ENCODE measurements at regions not wholly inside any gene's neighbourhood (a gene's known extent, or its start where the extent isn't known, plus 50 kb on each side); places are given as distances from the start of the nearest gene placed in this dataset.
A peak's percentile ranks its signal among the peaks of the same experiment; 100 is the strongest.
"Not testable (repeated sequence)": the region's sequence is repeated elsewhere in the genome, so short reads cannot be mapped to it uniquely, and the experiment has no call there.

DNA sequence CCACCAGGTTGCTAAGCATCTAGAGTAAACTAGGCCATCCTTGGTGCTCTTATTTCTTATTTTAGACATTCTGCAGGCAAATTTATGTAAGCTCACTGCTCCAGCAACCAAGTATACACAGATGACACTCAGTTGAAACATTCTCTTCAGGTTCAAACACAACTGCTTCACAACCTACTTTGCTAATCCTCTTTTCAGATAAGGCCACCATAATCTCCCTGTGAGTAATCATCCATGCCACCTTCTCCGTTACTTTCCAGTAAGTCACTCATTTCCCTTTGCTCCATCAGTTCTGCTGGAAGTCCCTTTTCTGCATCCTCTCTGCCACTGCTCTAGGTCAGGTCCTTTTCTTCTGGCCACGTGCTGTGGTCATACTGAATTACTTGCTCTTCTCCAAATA is 120.2 kb upstream of the WDFY3 start:
- DNase-seq (ENCODE audit: low read depth, low spot score) = no peak
- in situ Hi-C loops (cut with HindIII; ENCODE audit: low pct_unique_long_range_greater_than_20kb, low sequenced_read_pairs) = no loop called here

DNA sequence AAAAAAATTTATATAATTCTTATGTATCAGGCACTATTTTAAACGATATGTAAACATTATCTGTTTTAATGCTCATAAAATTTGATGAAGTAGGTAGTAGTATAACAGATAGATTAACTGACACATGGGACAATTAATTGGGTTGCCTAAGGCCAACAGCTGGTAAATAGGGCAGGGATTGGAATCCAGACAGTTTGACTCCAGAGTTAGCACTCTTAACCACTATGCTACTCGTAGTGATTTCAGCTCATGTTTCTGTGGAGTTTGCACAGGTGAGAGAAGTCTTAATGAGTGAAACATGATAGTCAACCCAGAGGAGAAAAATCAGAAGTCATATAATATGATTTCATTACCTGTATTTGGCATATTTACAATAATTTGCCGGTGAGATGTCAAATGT is 126.0 kb upstream of the WDFY3 start:
- DNase-seq (ENCODE audit: low read depth, low spot score) = no peak
- in situ Hi-C loops (cut with HindIII; ENCODE audit: low pct_unique_long_range_greater_than_20kb, low sequenced_read_pairs) = no loop called here

DNA sequence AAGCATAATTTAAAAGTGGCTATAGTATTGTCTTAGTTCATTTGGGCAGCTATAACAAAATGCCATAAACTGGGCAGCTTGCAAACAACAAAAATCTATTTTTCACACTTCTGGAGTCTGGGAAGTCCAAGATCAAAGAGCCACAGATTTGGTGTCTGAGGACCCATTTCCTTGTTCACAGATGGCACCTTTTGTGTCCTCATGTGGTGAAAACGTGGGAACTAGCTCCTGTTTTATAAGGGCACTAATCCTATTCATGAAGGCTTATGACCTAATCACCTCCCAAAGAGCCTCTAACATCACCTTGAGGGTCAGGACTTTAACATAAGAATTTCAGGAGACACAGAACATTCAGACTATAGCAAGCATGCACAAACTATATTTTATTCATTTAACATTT is 126.5 kb upstream of the WDFY3 start:
- no peak for DNase-seq (ENCODE audit: low read depth, low spot score)
- in situ Hi-C loops (cut with HindIII; ENCODE audit: low pct_unique_long_range_greater_than_20kb, low sequenced_read_pairs) = no loop called here

DNA sequence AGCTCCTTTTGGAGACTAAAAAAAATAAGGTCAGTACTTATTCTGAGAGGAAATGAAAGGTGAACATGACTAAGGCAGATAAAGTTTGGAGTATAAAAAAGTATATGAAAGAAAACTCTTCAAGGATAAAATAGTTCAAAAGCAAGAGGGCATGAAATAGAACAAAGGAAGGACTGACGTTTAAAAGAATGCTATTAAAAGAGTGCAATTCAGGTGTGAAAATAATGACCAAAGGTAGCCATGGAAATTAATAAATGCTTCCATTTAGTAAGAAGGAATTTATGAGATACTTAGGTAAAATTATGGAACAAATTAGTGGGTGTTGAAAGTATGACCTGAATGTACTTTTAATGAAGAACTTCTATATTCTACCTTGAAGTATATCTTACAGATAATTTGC is 128.2 kb upstream of the WDFY3 start:
- DNase-seq (ENCODE audit: low read depth, low spot score) = no peak
- in situ Hi-C loops (cut with HindIII; ENCODE audit: low pct_unique_long_range_greater_than_20kb, low sequenced_read_pairs) = no loop called here

DNA sequence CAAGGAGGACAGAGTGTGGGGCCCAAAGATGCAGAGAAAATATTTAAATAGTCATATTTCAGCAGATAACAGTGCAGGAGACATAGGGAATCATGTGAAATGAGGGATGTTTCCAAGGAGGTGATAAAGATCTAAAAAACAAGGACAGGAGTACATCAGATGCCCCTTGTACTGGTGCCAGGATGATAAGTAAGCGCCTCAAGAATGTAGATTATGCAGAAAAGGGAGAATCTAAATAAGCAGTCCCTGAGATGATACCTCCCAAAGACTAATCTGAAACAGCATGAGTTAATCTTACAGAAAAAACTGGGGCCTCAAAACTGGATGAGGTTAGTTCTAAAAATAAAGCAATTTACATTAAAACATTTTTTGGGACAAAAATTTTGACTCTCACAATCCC is 136.1 kb upstream of the WDFY3 start:
- no peak for DNase-seq (ENCODE audit: low read depth, low spot score)
- in situ Hi-C loops (cut with HindIII; ENCODE audit: low pct_unique_long_range_greater_than_20kb, low sequenced_read_pairs) = no loop called here

DNA sequence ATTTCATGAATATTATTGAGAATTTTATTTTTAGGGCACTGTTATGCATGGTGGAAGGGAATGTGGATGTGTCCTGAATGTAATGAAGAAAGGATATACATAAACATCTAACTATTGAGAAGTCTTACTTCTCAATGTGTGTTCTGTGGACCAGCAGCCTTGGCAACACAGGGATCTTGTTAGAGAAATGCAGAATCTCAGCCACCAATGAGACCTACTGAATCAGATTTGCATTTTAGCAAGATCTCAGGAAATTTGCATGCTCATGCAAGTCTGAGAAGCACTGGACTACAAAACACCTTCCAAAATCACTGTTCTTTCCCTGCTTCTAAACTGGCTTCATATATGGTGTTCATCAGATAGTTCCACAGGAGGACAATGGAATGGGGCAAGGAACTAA is 139.7 kb upstream of the WDFY3 start:
- no peak for DNase-seq (ENCODE audit: low read depth, low spot score)
- in situ Hi-C loops (cut with HindIII; ENCODE audit: low pct_unique_long_range_greater_than_20kb, low sequenced_read_pairs) = no loop called here

DNA sequence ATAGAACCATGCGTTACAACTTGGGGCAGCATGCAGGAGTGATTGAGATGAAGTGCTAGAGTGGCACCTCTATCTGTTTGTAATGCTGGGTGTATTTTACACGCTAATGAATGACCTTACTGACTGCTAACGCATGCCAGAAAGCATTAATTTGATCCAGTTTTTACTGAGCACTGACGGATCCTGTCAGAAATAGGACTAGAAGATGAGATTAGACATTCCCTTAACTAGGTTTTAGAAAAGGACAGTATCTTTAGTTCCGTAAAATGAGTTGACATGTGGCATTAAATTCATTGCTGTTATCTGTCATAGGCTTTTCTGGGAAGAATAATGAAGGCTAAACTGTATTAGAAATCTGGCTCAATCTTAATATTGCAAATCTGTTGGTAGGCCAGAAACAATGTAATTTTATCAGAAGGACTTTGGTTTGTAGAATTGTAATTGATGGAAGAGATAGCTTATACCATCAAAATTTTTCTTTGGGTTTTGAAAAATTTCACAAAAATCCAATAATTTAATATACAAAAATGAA is 140.4 kb upstream of the WDFY3 start:
- no peak for DNase-seq (ENCODE audit: low read depth, low spot score)
- in situ Hi-C loops (cut with HindIII; ENCODE audit: low pct_unique_long_range_greater_than_20kb, low sequenced_read_pairs) = no loop called here

DNA sequence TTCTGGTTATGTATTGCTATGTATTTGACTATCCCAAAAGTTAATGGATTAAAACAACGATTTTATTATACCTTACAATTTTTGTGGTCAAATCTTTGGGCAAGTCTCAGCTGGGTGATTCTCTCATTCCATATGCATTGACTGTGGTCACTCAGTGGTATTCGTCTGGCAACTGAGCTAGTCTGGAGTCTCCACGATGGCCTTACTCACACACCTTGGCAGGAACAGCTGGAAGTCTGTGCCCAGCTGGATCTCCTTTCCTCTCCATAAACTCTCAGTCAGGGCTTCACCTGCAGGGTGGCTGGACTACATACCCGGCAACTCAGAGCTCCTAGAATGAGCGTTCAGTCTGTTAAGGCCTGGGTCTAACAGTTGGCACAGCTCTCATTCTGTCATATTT is 141.1 kb upstream of the WDFY3 start:
- in situ Hi-C loops (cut with HindIII; ENCODE audit: low pct_unique_long_range_greater_than_20kb, low sequenced_read_pairs) = no loop called here
- no peak for DNase-seq (ENCODE audit: low read depth, low spot score)

DNA sequence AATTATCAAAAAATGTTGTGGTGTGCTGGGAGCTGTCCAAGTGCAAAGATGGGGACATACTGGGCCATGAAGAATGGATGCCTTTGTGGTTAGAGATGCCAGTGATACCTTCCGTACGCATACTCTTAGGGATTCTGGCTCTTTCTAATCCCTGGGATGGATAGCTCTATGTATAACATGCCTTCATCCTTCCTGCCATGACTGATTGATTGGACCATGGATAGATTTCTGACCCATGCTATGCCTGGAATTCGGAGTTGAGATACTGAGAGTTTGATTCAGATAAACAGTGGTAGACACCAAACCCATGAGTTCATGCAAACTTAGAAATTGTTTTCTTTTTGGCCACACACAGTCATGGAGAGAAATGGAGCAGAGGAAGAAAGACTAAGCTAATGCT is 147.2 kb upstream of the WDFY3 start:
- in situ Hi-C loops (cut with HindIII; ENCODE audit: low pct_unique_long_range_greater_than_20kb, low sequenced_read_pairs) = no loop called here
- no peak for DNase-seq (ENCODE audit: low read depth, low spot score)

DNA sequence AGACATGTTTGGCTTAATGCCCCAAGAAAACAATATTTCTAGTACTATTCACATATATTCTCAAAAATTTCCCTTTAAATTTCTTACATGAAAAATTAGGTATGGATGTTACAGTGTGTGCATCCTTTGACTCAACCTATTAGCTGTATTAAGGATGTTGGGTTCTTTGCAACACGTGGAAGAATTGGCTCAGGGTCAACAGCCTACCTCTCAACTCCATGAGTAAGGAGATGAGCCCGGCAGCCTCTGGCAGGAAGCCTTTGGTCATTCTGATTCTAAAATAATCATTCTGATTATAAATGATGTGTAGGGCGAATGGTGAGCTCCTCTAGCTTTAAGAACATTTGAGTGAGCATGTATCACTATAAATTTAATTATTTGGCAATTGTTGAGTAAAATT is 148.0 kb upstream of the WDFY3 start:
- no peak for DNase-seq (ENCODE audit: low read depth, low spot score)
- in situ Hi-C loops (cut with HindIII; ENCODE audit: low pct_unique_long_range_greater_than_20kb, low sequenced_read_pairs) = no loop called here

DNA sequence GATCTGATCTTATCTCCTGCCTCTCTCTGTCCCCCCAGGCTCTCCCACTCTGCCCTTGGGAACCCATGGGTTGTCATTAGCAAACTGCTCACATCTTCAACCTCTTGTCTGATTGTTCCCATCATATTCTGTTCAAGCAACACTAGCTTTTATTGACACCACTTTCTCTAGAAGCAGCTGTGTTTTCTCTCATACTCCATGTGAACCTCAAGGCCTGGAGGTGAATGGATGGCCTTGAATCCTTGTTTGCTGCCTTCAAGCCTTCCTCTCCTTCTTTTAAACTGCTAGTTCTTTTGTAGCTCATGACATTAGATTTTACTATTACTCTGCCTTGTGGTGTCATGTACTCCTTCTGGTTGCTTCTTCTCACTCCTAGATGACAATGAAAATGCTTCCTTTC is 149.5 kb upstream of the WDFY3 start:
- in situ Hi-C loops (cut with HindIII; ENCODE audit: low pct_unique_long_range_greater_than_20kb, low sequenced_read_pairs) = no loop called here
- no peak for DNase-seq (ENCODE audit: low read depth, low spot score)

DNA sequence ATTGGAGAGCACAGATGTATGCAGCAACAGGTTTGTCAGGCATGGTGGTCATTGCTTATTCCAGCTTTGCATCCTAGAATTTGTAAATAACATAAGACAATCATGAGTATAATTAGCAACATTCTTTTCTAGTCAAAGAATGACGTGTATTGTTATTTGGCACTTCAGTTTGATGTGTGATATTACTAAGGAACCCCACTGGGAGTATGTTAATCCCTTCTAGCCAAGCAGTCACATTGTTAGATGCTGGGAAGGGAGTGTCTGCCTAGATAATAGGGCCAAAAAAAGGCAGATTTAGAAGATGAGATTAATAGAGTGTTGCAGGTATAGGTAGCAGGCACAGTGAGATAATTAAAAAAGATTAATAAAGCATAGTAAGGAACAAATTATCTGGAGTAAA is 159.2 kb upstream of the WDFY3 start:
- in situ Hi-C loops (cut with HindIII; ENCODE audit: low pct_unique_long_range_greater_than_20kb, low sequenced_read_pairs) = no loop called here
- DNase-seq (ENCODE audit: low read depth, low spot score) = no peak

DNA sequence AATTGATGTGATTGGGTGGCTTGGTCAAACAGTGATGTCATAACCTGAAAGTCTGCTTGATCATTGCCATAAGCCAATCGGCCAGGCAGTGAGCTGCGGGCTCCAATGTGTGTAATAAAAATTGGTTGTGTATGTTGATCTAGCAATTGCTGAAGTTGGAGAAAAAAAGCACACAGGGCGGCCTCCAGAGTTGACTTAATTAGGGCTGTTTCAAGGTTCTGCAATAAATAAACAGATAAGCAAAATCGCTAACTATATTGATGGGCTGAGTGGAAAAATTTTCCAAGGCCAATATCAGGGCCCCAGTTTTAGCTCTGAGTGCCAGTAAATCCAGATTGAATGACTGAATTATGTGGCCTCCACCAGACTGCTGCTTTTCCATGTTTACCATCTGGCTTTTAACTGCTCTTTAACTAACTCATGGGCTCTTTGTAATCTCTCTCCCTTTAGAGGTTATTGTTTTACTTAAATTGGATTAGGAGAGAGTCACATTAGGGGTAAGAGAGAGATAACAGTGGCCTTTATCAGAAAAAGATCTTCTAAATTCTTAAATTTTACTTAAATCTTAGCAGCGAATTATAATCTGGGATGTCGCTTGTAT is 160.6 kb upstream of the WDFY3 start:
- in situ Hi-C loops (cut with HindIII; ENCODE audit: low pct_unique_long_range_greater_than_20kb, low sequenced_read_pairs) = no loop called here
- no peak for DNase-seq (ENCODE audit: low read depth, low spot score)

DNA sequence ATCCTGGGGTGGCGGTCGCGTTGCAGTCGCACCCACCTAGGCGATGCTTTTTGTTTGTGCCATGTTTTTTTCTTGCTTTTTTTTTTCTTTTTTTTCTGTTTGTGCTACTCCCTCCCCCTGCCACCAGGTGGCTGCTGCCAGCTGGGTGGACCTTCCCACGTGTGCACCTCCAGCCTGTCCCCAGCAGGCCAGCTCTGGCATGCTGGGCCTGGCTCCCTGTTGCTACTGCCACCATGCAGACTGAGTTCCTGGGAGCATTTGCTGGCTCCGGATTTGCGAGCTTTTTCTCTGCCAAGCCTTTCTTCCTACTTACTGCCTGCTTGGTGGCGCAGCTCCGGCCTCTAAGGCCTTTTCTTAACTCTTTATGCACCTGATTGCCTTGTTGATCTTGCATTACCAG is 161.2 kb upstream of the WDFY3 start:
- peak; percentile 65 for DNase-seq (ENCODE audit: low read depth, low spot score)
- in situ Hi-C loops (cut with HindIII; ENCODE audit: low pct_unique_long_range_greater_than_20kb, low sequenced_read_pairs) = no loop called here

DNA sequence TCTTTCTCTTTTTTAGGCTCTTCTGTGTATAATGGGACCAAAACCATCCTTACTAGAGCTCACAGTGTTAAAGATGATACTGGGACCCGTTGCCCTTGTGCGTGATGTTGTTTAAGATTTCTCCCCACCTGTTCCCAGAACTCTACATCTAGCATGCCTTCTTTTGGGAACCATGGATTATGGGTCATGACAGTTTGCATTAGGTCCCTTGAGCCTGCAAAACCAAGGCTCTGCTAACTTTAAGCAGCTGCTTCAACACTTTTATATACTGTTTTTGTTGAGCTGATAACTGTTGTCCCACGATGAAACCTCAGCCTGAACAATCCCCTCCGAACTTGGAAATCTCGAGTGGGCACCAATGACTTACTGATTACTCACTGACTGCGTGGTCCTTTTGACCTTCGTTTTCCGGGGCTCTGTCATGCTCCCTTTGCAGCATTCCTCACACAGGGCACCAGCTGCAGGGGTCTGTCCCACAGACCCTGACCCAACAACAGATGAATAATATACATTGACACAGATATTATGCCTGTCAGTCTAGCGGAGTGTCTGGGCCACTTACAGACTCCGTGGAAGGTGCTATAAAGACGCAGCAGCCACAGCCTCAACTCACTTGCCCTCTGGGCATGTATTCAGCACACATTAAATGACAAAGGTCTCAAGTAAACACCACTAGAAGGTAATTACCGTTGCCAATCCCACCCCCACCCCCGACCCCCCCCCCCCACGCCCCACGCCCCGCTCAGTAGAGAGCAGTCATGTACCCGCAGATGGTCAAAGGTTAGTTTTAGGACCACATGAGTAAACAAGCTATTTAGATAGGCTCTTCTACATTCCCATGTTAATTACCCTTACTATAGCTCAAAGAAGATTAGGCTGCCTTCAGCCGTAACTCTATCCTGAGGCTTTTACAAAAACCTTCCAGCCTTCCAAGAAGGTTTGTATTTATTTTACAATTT is 162.0 kb upstream of the WDFY3 start:
- in situ Hi-C loops (cut with HindIII; ENCODE audit: low pct_unique_long_range_greater_than_20kb, low sequenced_read_pairs) = no loop called here
- DNase-seq (ENCODE audit: low read depth, low spot score) = no peak

DNA sequence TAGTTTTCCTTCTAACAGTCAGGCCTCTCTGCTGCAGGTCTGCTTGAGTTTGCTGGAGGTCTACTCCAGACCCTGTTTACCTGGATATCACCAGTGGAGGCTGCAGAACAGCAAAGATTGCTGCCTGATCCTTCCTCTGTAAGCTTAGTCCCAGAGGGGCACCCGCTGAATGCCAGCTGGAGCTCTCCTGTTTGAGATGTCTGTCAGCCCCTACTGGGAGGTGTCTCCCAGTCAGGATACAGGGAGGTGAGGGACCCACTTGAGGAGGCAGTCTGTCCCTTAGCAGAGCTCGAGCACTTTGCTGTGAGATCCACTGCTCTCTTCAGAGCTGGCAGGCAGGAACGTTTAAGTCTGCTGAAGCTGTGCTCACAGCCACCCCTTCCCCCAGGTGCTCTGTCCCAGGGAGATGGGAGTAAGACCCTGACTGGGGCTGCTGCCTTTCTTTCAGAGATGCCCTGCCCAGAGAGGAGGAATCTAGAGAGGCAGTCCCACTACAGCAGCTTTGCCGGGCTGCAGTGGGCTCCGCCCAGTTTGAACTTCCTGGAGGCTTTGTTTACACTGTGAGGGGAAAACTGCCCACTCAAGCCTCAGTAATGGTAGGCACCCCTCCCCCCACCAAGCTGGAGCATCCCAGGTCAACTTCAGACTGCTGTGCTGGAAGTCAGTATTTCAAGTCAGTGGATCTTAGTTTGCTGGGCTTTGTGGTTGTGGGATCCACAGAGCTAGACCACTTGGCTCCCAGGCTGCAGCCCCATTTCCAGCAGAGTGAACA is 163.1 kb upstream of the WDFY3 start:
- in situ Hi-C loops (cut with HindIII; ENCODE audit: low pct_unique_long_range_greater_than_20kb, low sequenced_read_pairs) = not testable (repeated sequence)

DNA sequence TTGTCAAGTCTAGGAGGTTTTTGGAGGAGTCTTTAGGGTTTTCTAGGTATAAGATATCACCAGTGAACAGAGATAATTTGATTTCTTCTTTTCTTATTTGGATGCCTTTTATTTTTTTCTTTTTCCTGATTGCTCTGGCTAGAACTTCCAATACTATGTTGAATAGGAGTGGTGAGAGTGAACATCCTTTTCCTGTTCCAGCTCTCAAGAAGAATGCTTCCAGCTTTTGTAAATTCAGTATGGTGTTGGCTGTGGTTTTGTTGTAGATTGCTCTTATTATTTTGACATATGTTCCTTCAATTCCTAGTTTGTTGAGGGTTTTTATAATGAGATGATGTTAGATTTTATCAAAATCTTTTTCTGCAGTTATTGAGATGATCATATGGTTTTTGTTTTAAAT is 165.6 kb upstream of the WDFY3 start:
- in situ Hi-C loops (cut with HindIII; ENCODE audit: low pct_unique_long_range_greater_than_20kb, low sequenced_read_pairs) = no loop called here
- no peak for DNase-seq (ENCODE audit: low read depth, low spot score)

More for the DNA sequence above, 163.1 kb upstream of the WDFY3 start:
- DNase-seq (ENCODE audit: low read depth, low spot score) = not testable (repeated sequence)

DNA sequence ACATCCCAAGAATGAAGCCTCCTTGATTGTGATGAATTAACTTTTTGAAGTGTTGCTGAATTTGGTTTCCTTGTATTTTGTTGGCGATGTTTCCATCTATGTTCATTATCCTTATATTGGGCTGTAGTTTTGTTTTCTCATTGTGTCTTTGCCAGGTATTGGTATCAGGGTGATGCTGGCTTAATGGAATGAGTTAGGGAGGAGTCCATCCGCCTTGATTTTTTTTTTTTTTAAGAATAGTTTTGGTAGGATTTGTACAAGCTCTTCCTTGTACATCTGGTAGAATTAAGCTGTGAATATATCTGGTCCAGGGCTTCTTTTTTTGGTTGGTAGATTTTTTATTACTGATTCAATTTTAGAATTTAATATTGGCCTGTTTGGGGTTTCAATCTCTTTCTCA is 166.1 kb upstream of the WDFY3 start:
- in situ Hi-C loops (cut with HindIII; ENCODE audit: low pct_unique_long_range_greater_than_20kb, low sequenced_read_pairs) = no loop called here

More for the DNA sequence above, 166.1 kb upstream of the WDFY3 start:
- no peak for DNase-seq (ENCODE audit: low read depth, low spot score)
